Dedifferentiated amniotic fluid mesenchymal stem cell (primary cell): ENCODE measurements at regions not wholly inside any gene's neighbourhood (a gene's known extent, or its start where the extent isn't known, plus 50 kb on each side); places are given as distances from the start of the nearest gene placed in this dataset.

Experiments used
- DNase-seq: peaks from one replicate; pipeline ENCODE4 v3.0.0-alpha.2; 2016; ENCODE audit errors: extremely low spot score

GRCh38 chr2:80863147-80863714 lies 558.7 kb upstream of the LRRTM1 start:
- DNase-seq: no peak

GRCh38 chr2:80858965-80859364 lies 554.4 kb upstream of the LRRTM1 start:
- no peak for DNase-seq

- DNase-seq: no peak
Measured at GRCh38 chr2:80856227-80856626, 551.7 kb upstream of the LRRTM1 start.

- DNase-seq: no peak
Measured at GRCh38 chr2:80854831-80855230, 550.3 kb upstream of the LRRTM1 start.

- no peak for DNase-seq
Measured at GRCh38 chr2:80852808-80853139, 548.2 kb upstream of the LRRTM1 start.

- no peak for DNase-seq
Measured at GRCh38 chr2:80852079-80852807, 547.7 kb upstream of the LRRTM1 start.

GRCh38 chr2:80830891-80831290 lies 526.3 kb upstream of the LRRTM1 start:
- DNase-seq: no peak

- no peak for DNase-seq
Measured at GRCh38 chr2:80822999-80823398, 518.4 kb upstream of the LRRTM1 start.

GRCh38 chr2:80815259-80815658 lies 510.7 kb upstream of the LRRTM1 start:
- no peak for DNase-seq

- no peak for DNase-seq
Measured at GRCh38 chr2:80786584-80786983, 482.0 kb upstream of the LRRTM1 start.

GRCh38 chr2:80778704-80779103 lies 474.2 kb upstream of the LRRTM1 start:
- no peak for DNase-seq

GRCh38 chr2:80748592-80748991 lies 444.0 kb upstream of the LRRTM1 start:
- no peak for DNase-seq

- no peak for DNase-seq
Measured at GRCh38 chr2:80737047-80737446, 432.5 kb upstream of the LRRTM1 start.

GRCh38 chr2:80725001-80725400 lies 420.4 kb upstream of the LRRTM1 start:
- DNase-seq: no peak

GRCh38 chr2:80722803-80723202 lies 418.3 kb upstream of the LRRTM1 start:
- DNase-seq: no peak

- no peak for DNase-seq
Measured at GRCh38 chr2:80719607-80720006, 415.1 kb upstream of the LRRTM1 start.

- DNase-seq: no peak
Measured at GRCh38 chr2:80715433-80715832, 410.9 kb upstream of the LRRTM1 start.

GRCh38 chr2:80711915-80712314 lies 407.4 kb upstream of the LRRTM1 start:
- no peak for DNase-seq

- DNase-seq: no peak
Measured at GRCh38 chr2:80706951-80707350, 402.4 kb upstream of the LRRTM1 start.

GRCh38 chr2:80706541-80706940 lies 402.0 kb upstream of the LRRTM1 start:
- DNase-seq: no peak

GRCh38 chr2:80703532-80703931 lies 399.0 kb upstream of the LRRTM1 start:
- DNase-seq: no peak

GRCh38 chr2:80700961-80701360 lies 396.4 kb upstream of the LRRTM1 start:
- no peak for DNase-seq
